ENCODE measurements at regions not wholly inside any gene's neighbourhood (a gene's known extent, or its start where the extent isn't known, plus 50 kb on each side); places are given as distances from the start of the nearest gene placed in this dataset.
A peak's percentile ranks its signal among the peaks of the same experiment; 100 is the strongest.
"Not testable (repeated sequence)": the region's sequence is repeated elsewhere in the genome, so short reads cannot be mapped to it uniquely, and the experiment has no call there.

- DNase-seq: no peak
Measured at GRCh38 chr6:14408446-14408845, 290.9 kb downstream of the CD83 start.

- DNase-seq: no peak
Measured at GRCh38 chr6:14412026-14412425, 294.5 kb downstream of the CD83 start.

GRCh38 chr6:14415452-14415851 lies 297.9 kb downstream of the CD83 start:
- no peak for DNase-seq

GRCh38 chr6:14417377-14417776 lies 299.8 kb downstream of the CD83 start:
- DNase-seq: no peak

- not testable (repeated sequence) for DNase-seq
Measured at GRCh38 chr6:14419224-14419623, 301.7 kb downstream of the CD83 start.

- DNase-seq: no peak
Measured at GRCh38 chr6:14422061-14422460, 304.5 kb downstream of the CD83 start.

- DNase-seq: no peak
Measured at GRCh38 chr6:14422917-14423316, 305.3 kb downstream of the CD83 start.

- DNase-seq: no peak
Measured at GRCh38 chr6:14423330-14423729, 305.8 kb downstream of the CD83 start.

- no peak for DNase-seq
Measured at GRCh38 chr6:14423955-14424354, 306.4 kb downstream of the CD83 start.

- peak; percentile 18 for DNase-seq
Measured at GRCh38 chr6:14425805-14426204, 308.2 kb downstream of the CD83 start.

GRCh38 chr6:14426281-14426680 lies 308.7 kb downstream of the CD83 start:
- no peak for DNase-seq

GRCh38 chr6:14428269-14428668 lies 310.7 kb downstream of the CD83 start:
- no peak for DNase-seq

GRCh38 chr6:14429396-14429795 lies 311.8 kb downstream of the CD83 start:
- DNase-seq: no peak

GRCh38 chr6:14430218-14430617 lies 312.6 kb downstream of the CD83 start:
- DNase-seq: no peak

- DNase-seq: peak; percentile 38
Measured at GRCh38 chr6:14431385-14432330, 314.1 kb downstream of the CD83 start.

- no peak for DNase-seq
Measured at GRCh38 chr6:14434916-14435690, 317.5 kb downstream of the CD83 start.

GRCh38 chr6:14436592-14437132 lies 319.1 kb downstream of the CD83 start:
- DNase-seq: no peak

- no peak for DNase-seq
Measured at GRCh38 chr6:14439419-14439818, 321.8 kb downstream of the CD83 start.

- DNase-seq: no peak
Measured at GRCh38 chr6:14440215-14440910, 322.8 kb downstream of the CD83 start.

- DNase-seq: no peak
Measured at GRCh38 chr6:14440940-14441781, 323.6 kb downstream of the CD83 start.

- peak; percentile 76 for DNase-seq
Measured at GRCh38 chr6:14442242-14442641, 324.7 kb downstream of the CD83 start.

GRCh38 chr6:14443629-14444268 lies 326.2 kb downstream of the CD83 start:
- no peak for DNase-seq
